ENCODE measurements at regions not wholly inside any gene's neighbourhood (a gene's known extent, or its start where the extent isn't known, plus 50 kb on each side); places are given as distances from the start of the nearest gene placed in this dataset.

DNA sequence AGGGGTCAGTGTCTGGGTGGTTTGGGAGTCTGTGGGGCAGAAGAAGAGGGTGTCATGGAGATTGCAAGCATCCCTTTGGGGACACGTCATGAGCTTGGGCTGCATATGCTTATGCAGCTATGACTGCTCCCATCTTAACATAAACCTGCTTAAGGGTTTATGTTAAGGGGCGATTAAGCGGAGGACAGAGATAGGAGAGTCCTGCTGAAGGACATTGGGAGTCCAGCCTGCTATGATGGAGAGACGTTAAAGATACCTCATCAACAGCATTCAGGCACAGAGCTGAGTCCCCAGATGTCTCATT is 76.8 kb upstream of the AKR1E2 start:
- no peak for TF ChIP-seq GATA3 (IDR thresholded peaks at IDR 0.05; ENCODE audit: low read depth, low read length)
- TF ChIP-seq GATA2 (IDR thresholded peaks at IDR 0.05; ENCODE audit: low read depth, low read length): no peak

DNA sequence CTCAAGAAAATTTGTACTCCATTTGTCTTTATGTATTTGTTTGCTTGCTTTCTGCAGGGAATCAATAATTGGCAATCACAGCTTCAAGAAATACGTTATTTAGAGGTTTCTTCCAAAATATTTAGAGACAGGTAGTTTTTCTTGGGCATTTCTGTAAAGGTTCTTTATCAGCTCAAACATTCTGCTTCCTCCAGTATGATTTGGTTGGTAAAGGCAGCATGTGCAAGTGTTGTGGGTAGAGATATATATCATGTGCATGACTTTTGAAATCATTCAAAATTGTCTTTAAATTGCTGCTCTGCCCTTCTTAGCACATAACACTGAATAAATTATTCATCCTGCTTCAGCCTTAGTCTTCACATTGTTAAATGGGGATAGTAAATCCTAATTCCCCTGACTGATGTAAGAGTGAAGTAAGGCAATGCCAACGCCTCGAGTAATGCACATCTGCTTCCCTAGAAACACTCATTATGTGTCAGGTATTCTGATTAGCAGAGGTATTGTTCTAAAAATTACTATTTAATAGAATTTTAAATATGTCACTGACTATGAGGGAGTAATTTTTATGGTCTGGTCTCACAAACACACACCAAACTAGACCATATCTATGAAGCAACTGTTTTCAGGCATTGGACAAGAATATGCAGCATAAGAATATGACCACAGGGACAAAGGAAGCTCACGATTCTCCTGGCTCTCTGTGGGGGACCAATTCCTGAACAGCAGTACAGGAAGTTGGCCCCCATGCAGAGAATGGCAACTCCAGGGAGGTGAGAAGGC is 77.3 kb upstream of the AKR1E2 start:
- TF ChIP-seq GATA2 (IDR thresholded peaks at IDR 0.05; ENCODE audit: low read depth, low read length): no peak
- TF ChIP-seq GATA3 (IDR thresholded peaks at IDR 0.05; ENCODE audit: low read depth, low read length): no peak

GRCh38 chr10:4742217-4742616 is 83.8 kb upstream of the AKR1E2 start:
- TF ChIP-seq GATA2 (IDR thresholded peaks at IDR 0.05; ENCODE audit: low read depth, low read length) (no peak), GATA3 (IDR thresholded peaks at IDR 0.05; ENCODE audit: low read depth, low read length) (no peak)

GRCh38 chr10:4740471-4740870 is 85.5 kb upstream of the AKR1E2 start:
- no peak for TF ChIP-seq GATA2 (IDR thresholded peaks at IDR 0.05; ENCODE audit: low read depth, low read length)
- no peak for TF ChIP-seq GATA3 (IDR thresholded peaks at IDR 0.05; ENCODE audit: low read depth, low read length)

- TF ChIP-seq GATA3 (IDR thresholded peaks at IDR 0.05; ENCODE audit: low read depth, low read length) (no peak), GATA2 (IDR thresholded peaks at IDR 0.05; ENCODE audit: low read depth, low read length) (no peak)
Measured at GRCh38 chr10:4736608-4737007, 89.4 kb upstream of the AKR1E2 start.

- TF ChIP-seq GATA2 (IDR thresholded peaks at IDR 0.05; ENCODE audit: low read depth, low read length) (no peak), GATA3 (IDR thresholded peaks at IDR 0.05; ENCODE audit: low read depth, low read length) (no peak)
Measured at GRCh38 chr10:4736183-4736582, 89.8 kb upstream of the AKR1E2 start.

- TF ChIP-seq GATA3 (IDR thresholded peaks at IDR 0.05; ENCODE audit: low read depth, low read length): no peak
- no peak for TF ChIP-seq GATA2 (IDR thresholded peaks at IDR 0.05; ENCODE audit: low read depth, low read length)
Measured at GRCh38 chr10:4733843-4734224, 92.2 kb upstream of the AKR1E2 start.

- TF ChIP-seq GATA2 (IDR thresholded peaks at IDR 0.05; ENCODE audit: low read depth, low read length) (no peak), GATA3 (IDR thresholded peaks at IDR 0.05; ENCODE audit: low read depth, low read length) (no peak)
Measured at GRCh38 chr10:4733150-4733842, 92.7 kb upstream of the AKR1E2 start.

DNA sequence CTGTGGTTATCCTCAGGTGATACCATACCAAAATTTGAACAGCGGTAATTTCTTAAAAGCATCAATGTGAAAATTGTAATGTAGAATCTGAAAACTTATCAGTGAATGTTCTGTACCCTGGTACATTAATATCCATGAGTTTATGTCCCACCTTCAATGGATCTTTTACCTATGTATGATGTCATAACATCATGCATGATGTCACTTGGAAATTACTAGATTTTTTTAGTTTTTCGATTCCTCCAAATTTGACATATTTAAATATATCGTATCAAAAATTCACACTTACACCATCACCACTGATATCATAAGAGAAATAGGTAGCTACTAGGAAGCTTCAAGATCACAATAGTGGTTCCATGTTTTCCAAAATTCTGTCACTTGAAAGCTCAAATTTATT is 95.0 kb upstream of the AKR1E2 start:
- TF ChIP-seq GATA2 (IDR thresholded peaks at IDR 0.05; ENCODE audit: low read depth, low read length) (no peak), GATA3 (IDR thresholded peaks at IDR 0.05; ENCODE audit: low read depth, low read length) (no peak)

DNA sequence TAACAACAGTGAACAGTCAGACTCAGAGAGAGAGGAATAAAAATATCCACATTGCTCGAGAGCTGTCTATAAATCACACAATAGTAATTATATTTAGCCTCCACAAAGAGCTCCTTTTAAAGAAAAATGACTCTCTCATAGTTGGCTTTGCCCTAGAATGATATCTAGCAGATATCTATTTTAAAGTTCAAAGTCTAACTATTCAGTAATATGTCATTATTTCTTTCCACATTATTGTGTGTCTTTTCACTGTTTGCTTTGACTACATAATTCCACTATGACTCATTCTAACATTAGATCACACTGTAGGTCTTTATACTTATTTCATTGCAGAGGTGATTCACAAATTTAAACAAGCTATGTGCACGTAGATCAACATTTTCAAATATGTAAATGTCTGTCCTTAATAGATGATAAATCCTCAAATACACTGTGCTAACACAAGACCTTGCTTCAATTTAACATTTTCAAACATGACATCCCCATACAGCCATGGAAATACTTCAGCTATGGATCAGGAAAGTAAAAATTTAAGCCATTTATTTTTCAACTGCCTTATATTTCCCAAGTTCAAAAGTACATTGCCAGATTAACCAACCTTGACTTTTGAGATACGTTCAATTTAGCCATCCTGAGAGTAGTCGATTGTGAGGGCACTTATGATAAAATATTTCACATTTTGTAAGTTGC is 99.9 kb upstream of the AKR1E2 start:
- TF ChIP-seq GATA3 (IDR thresholded peaks at IDR 0.05; ENCODE audit: low read depth, low read length) (no peak), GATA2 (IDR thresholded peaks at IDR 0.05; ENCODE audit: low read depth, low read length) (no peak)

DNA sequence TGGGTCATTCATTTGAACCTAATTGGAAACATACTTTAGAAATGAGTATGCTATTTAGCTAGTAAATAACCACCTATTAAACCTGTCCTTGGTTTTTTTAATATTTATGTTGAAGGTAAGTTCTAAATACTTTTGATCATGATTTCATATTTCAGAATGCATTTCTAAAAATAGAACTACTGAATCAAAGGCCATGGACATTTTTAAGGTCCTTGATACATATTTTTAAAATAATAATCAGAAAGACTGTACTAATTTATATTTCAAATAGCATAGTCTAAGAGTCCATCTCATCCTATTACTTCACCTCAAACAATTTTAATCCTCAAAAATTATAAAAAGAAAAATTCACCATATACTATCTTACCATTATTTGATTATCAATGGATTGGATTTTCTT is 102.1 kb upstream of the AKR1E2 start:
- no peak for TF ChIP-seq GATA3 (IDR thresholded peaks at IDR 0.05; ENCODE audit: low read depth, low read length)
- no peak for TF ChIP-seq GATA2 (IDR thresholded peaks at IDR 0.05; ENCODE audit: low read depth, low read length)

GRCh38 chr10:4721999-4722753 is 103.8 kb upstream of the AKR1E2 start:
- no peak for TF ChIP-seq GATA3 (IDR thresholded peaks at IDR 0.05; ENCODE audit: low read depth, low read length)
- no peak for TF ChIP-seq GATA2 (IDR thresholded peaks at IDR 0.05; ENCODE audit: low read depth, low read length)

DNA sequence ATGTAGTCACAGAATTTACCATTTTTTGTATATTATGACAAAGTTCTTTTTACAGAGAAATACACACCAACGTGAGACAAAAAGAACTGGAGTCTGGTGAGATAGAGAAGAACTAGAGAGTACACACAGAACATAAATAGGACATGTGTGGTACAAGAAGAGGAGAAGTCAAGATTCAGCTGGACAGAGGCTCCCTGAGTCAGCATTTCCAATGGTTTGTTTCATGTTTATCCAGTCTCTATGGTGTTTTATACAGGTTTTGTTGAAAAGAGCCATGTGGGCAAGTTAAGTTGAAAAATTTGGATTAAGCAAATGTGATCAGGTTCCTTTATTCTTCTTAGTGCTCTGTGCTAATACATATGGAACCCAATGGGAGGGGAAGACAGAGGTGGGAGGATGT is 105.5 kb upstream of the AKR1E2 start:
- TF ChIP-seq GATA3 (IDR thresholded peaks at IDR 0.05; ENCODE audit: low read depth, low read length) (no peak), GATA2 (IDR thresholded peaks at IDR 0.05; ENCODE audit: low read depth, low read length) (no peak)

- TF ChIP-seq GATA3 (IDR thresholded peaks at IDR 0.05; ENCODE audit: low read depth, low read length): no peak
- TF ChIP-seq GATA2 (IDR thresholded peaks at IDR 0.05; ENCODE audit: low read depth, low read length): no peak
Measured at GRCh38 chr10:4719671-4720070, 106.3 kb upstream of the AKR1E2 start.

All from SH-SY5Y (cell line).